Lower leg skin (tissue), 3 donors: ENCODE measurements at regions not wholly inside any gene's neighbourhood (a gene's known extent, or its start where the extent isn't known, plus 50 kb on each side); places are given as distances from the start of the nearest gene placed in this dataset.

Source experiments
- POLR2A ChIP-seq, 2 donors: fragments of 450-650 bp; IDR thresholded peaks; one replicate each; pipeline ENCODE4 v1.6.1; 2016 to 2017; ENCODE audit warnings: antibody characterized with exemption in 2 of 2, mild to moderate bottlenecking in 1 of 2, moderate library complexity in 1 of 2
- TF ChIP-seq, protein P1 (sequence below), 3 donors: fragments of 450-650 bp; IDR thresholded peaks; one replicate each; pipeline ENCODE4 v1.5.1; 2016; ENCODE audit warnings: antibody characterized with exemption in 3 of 3, mild to moderate bottlenecking in 3 of 3, moderate library complexity in 2 of 3

DNA sequence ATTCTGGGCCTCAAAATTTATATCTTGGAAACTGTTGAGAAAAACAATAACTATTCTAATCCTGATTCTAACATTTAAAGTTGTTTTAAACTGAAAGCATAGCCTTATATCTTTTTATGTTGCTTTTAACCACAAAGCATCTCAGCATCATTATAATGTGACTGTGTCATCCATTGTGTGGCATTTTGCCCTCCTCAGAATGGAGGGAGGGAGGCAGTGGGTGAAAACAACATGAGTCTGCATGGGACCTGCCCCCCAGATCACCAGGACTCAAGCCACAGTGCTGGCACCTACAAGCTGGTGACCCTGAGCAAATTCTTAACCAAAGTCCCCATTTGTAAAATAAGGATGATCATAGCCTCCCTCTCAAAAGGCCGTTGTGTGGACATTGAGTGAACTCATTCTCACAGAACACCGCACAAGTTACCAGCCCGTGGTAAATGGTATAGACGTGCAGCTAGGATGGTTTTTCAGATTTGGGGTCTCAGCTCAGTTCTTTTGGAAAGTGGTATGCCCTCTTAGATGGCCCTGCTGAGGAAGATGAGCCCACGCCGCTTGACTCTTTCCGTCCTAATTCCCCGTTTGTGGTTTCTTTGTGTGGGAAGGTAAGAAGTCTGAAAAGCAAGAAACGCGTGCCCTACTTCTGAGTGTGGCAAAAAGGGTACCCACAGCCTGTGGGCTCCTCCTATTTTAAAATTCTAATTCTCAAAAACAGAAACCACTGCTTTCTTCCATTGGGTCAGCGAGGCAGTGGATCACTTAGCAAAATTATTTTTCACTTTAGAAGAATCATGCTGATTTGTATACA is 305.0 kb upstream of the ID2 start:
- TF ChIP-seq, protein P1, sequence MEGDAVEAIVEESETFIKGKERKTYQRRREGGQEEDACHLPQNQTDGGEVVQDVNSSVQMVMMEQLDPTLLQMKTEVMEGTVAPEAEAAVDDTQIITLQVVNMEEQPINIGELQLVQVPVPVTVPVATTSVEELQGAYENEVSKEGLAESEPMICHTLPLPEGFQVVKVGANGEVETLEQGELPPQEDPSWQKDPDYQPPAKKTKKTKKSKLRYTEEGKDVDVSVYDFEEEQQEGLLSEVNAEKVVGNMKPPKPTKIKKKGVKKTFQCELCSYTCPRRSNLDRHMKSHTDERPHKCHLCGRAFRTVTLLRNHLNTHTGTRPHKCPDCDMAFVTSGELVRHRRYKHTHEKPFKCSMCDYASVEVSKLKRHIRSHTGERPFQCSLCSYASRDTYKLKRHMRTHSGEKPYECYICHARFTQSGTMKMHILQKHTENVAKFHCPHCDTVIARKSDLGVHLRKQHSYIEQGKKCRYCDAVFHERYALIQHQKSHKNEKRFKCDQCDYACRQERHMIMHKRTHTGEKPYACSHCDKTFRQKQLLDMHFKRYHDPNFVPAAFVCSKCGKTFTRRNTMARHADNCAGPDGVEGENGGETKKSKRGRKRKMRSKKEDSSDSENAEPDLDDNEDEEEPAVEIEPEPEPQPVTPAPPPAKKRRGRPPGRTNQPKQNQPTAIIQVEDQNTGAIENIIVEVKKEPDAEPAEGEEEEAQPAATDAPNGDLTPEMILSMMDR (IDR thresholded peaks at IDR 0.05) = no peak
- no peak for TF ChIP-seq POLR2A (IDR thresholded peaks at IDR 0.05)
